K562 (cell line): ENCODE measurements at regions not wholly inside any gene's neighbourhood (a gene's known extent, or its start where the extent isn't known, plus 50 kb on each side); places are given as distances from the start of the nearest gene placed in this dataset.
A peak's percentile ranks its signal among the peaks of the same experiment; 100 is the strongest.
"Not testable (repeated sequence)": the region's sequence is repeated elsewhere in the genome, so short reads cannot be mapped to it uniquely, and the experiment has no call there.

Experiments used
- ATAC-seq: fragments of 200-7000 bp; cut with Tn5 transposase; 3 replicates; pipeline ENCODE4 v1.9.1; 2020; ENCODE audit warnings: moderate library complexity
- BruUV-seq: library from RNA; stranded (reverse); fragments of 400-500 nt; replicated peaks from 2 replicates; lab custom pipeline; 2021; lab: Mats Ljungman, UMichigan
- CTCF ChIA-PET: fragments of 300-600 bp; formaldehyde crosslinking; extraction: SDS; loops from one replicate; lab custom pipeline; 2021; ENCODE audit warnings: low intra/inter-chr PET ratio; lab: Yijun Ruan, JAX
- POLR2A ChIA-PET: fragments of 300-600, 350-650 bp; sonication (Branson Sonifier 250); formaldehyde crosslinking; extraction: SDS; loops from one replicate; lab custom pipeline; 2021; ENCODE audit warnings: antibody characterized with exemption, inconsistent platforms; lab: Yijun Ruan, JAX
- DNase-seq, 4 experiments: peaks; one replicate each; pipeline versions ENCODE4 v3.0.0 to v3.0.0-alpha.2; 2011 to 2018; ENCODE audit warnings: low spot score in 3 of 4, mixed read lengths in 3 of 4; ENCODE audit errors: extremely low read depth in 1 of 4
- FAIRE-seq: peaks from 2 replicates; lab custom pipeline; 2011; peaks lifted over from hg19 to GRCh38; lab: Jason Lieb, UNC
- H2AFZ ChIP-seq: 2 replicates; pipeline ENCODE4 v1.6.0; 2011; ENCODE audit warnings: low read depth, low read length, control low read depth, inconsistent platforms
- H3K27ac ChIP-seq: fragments of 200-600 bp; 3 replicates; pipeline ENCODE4 v1.8.0; 2011; ENCODE audit warnings: low read depth, mild to moderate bottlenecking, control low read depth, inconsistent platforms, low read length, moderate library complexity, mixed read lengths; ENCODE audit errors: extremely low read depth
- H3K27me3 ChIP-seq, 2 experiments: fragments of 300-600 bp in 1 of 2; 2 replicates in 1 of 2; 3 replicates in 1 of 2; pipeline versions ENCODE4 v1.6.0 to v1.8.0; 2011; ENCODE audit warnings: inconsistent platforms in 2 of 2, low read length in 2 of 2, mild to moderate bottlenecking in 1 of 2, mixed read lengths in 1 of 2, moderate library complexity in 1 of 2; ENCODE audit not compliant: control insufficient read depth in 2 of 2, insufficient read depth in 2 of 2
- H3K36me3 ChIP-seq: fragments of 300-600 bp; 3 replicates; pipeline ENCODE4 v1.8.0; 2011; ENCODE audit warnings: mild to moderate bottlenecking, low read length, inconsistent platforms; ENCODE audit not compliant: control insufficient read depth, insufficient read depth
- H3K4me1 ChIP-seq, 2 experiments: fragments of 200-600 bp in 1 of 2; replicated peaks in 1 of 2; 2 replicates in 1 of 2; 3 replicates in 1 of 2; pipeline versions ENCODE4 v1.5.1 to v1.8.0; 2011; ENCODE audit warnings: inconsistent platforms in 2 of 2, low read length in 2 of 2, mild to moderate bottlenecking in 1 of 2, mixed read lengths in 1 of 2, moderate library complexity in 1 of 2; ENCODE audit not compliant: control insufficient read depth in 2 of 2, insufficient read depth in 2 of 2
- H3K4me2 ChIP-seq: 2 replicates; pipeline ENCODE4 v1.6.1; 2011; ENCODE audit warnings: low read length, control low read depth, inconsistent platforms, mixed read lengths; ENCODE audit not compliant: insufficient read depth
- H3K4me3 ChIP-seq: fragments of 200-600 bp; sonication (generic), shearing (Covaris generic); 2 replicates; pipeline ENCODE4 v1.5.1; 2016; ENCODE audit warnings: control low read depth, inconsistent platforms
- H3K79me2 ChIP-seq: fragments of 200-600 bp; 3 replicates; pipeline ENCODE4 v1.8.0; 2011; ENCODE audit warnings: low read length, inconsistent platforms; ENCODE audit not compliant: control insufficient read depth, insufficient read depth
- H3K9ac ChIP-seq, 2 experiments: 2 replicates each; pipeline versions ENCODE4 v1.6.0 to v1.6.1; 2011; ENCODE audit warnings: low read depth in 2 of 2, low read length in 2 of 2, control low read depth in 1 of 2, inconsistent platforms in 1 of 2, mild to moderate bottlenecking in 1 of 2, mixed read lengths in 1 of 2; ENCODE audit not compliant: insufficient read depth in 1 of 2
- H3K9me1 ChIP-seq: one replicate; pipeline ENCODE4 v1.6.0; 2011; ENCODE audit warnings: inconsistent platforms, mild to moderate bottlenecking, low read length, moderate library complexity; ENCODE audit not compliant: control insufficient read depth, insufficient read depth
- H3K9me3 ChIP-seq: replicated peaks from 2 replicates; pipeline ENCODE4 v1.5.1; 2011; ENCODE audit warnings: low read depth, low read length, inconsistent platforms; ENCODE audit not compliant: control insufficient read depth, insufficient read depth
- H4K20me1 ChIP-seq: replicated peaks from 2 replicates; pipeline ENCODE4 v1.6.1; 2011; ENCODE audit warnings: low read length, inconsistent platforms, mixed read lengths; ENCODE audit not compliant: control insufficient read depth, insufficient read depth
- RBM25 ChIP-seq: fragments of 200-400 bp; formaldehyde crosslinking; IDR thresholded peaks from 2 replicates; pipeline ENCODE4 v1.6.1; 2018; ENCODE audit warnings: low read length, low read depth, moderate library complexity; ENCODE audit not compliant: severe bottlenecking
- SP2 ChIP-seq: IDR thresholded peaks from 2 replicates; pipeline ENCODE4 v1.6.1; 2011; ENCODE audit warnings: mild to moderate bottlenecking, low read depth, low read length, moderate library complexity; ENCODE audit not compliant: poor library complexity, severe bottlenecking; ENCODE audit errors: extremely low read depth
- WGBS: fragments of 100-300 bp; shearing (Covaris generic); methylation state at CpG from one replicate; pipeline ENCODE4 v1.1.6; 2016; ENCODE audit warnings: low coverage, mixed read lengths; ENCODE audit not compliant: insufficient coverage; ENCODE audit errors: missing lambda C conversion rate; 5-methylcytosine and 5-hydroxymethylcytosine counted together
- in situ Hi-C: fragments of 300-500 bp; cut with MboI; formaldehyde crosslinking; loops from 4 replicates; pipeline ENCODE4 v1.15.0; 2018; ENCODE audit warnings: inconsistent platforms, mixed read lengths
- intact Hi-C: fragments of 100-400 bp; cut with micrococcal nuclease; formaldehyde crosslinking; loops from 2 replicates; pipeline ENCODE4 v1.14.2; 2022

- no peak for ATAC-seq
- BruUV-seq: no TSS peak
- H3K9me1 ChIP-seq: no peaks in the 10 kb centered on the region
- no peaks in the 10 kb centered on the region for H3K9me3 ChIP-seq
- in situ Hi-C loops: no loop called here
- ChIA-PET POLR2A (interaction anchor here (0.7 kb wide), 1 partner anchor 261 kb away, joined by 3 read pairs; no protein-coding TSS in a partner anchor), CTCF (no interaction called here)
- H2AFZ ChIP-seq: no peak overlapping the region
- H3K9ac ChIP-seq: no peak overlapping the region
- no peaks in the 10 kb centered on the region for H3K79me2 ChIP-seq
- no peak overlapping the region for H3K4me2 ChIP-seq
- 0 out of 5 replicates have a peak, but pooled peaks cover 0 to 4% of the 10 kb centered on the region in 2 experiments for H3K27me3 ChIP-seq
- no peaks in the 10 kb centered on the region for H4K20me1 ChIP-seq
- no peak overlapping the region for H3K27ac ChIP-seq
- FAIRE-seq: no peak
- H3K4me3 ChIP-seq: no peak overlapping the region
- TF ChIP-seq SP2 (no peak), RBM25 (peak; percentile 52)
- TF ChIP-seq, all 486 proteins: peak for 1
- no peaks in the 10 kb centered on the region for H3K36me3 ChIP-seq
- no peaks in the 10 kb centered on the region for H3K4me1 ChIP-seq
- no peak for DNase-seq
- intact Hi-C loops: no loop called here
- 0% methylated on average over 1 of the region's 1 CpG for WGBS
Observed at GRCh38 chr6:142648526-142648925, 296.4 kb downstream of the HIVEP2 start.

DNA sequence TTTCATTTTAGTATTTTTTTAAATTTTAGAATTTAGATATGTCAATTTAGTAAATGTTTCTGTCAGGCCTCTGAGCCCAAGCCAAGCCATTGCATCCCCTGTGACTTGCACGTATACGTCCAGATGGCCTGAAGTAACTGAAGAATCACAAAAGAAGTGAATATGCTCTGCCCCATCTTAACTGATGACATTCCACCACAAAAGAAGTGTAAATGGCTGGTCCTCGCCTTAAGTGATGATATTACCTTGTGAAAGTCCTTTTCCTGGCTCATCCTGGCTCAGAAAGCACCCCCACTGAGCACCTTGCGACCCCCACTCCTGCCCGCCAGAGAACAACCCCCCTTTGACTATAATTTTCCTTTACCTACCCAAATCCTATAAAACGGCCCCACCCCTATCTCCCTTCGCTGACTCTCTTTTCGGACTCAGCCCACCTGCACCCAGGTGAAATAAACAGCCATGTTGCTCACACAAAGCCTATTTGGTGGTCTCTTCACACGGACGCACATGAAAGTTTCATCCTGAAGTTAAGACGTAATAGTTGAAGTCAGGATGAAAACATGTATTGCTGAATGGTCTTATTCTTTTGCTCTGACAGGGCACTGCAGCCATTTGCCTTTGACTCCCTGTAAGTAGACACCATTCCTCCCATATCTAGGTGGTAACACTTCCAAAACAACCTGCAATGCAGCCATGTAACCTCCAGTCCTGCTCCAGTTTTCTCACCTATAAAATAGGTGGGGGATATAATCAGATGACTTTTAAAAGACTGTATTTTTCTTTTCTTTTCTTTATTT is 295.3 kb downstream of the HIVEP2 start:
- H2AFZ ChIP-seq, BruUV-seq, CTCF ChIA-PET, H3K4me2 ChIP-seq, POLR2A ChIA-PET, H3K27me3 ChIP-seq, intact Hi-C loops, FAIRE-seq, H3K79me2 ChIP-seq, ATAC-seq, H3K36me3 ChIP-seq, H3K9me3 ChIP-seq, H4K20me1 ChIP-seq, H3K9me1 ChIP-seq, H3K27ac ChIP-seq, H3K4me3 ChIP-seq, H3K9ac ChIP-seq, H3K4me1 ChIP-seq, DNase-seq, in situ Hi-C loops: not testable (repeated sequence)
- 1% methylated on average over 6 of the region's 11 CpGs for WGBS
